H1 (cell line): ENCODE measurements at regions not wholly inside any gene's neighbourhood (a gene's known extent, or its start where the extent isn't known, plus 50 kb on each side); places are given as distances from the start of the nearest gene placed in this dataset.

Experiments used
- CTCF ChIA-PET: fragments of 300-600 bp; sonication (Branson Sonifier 250); formaldehyde crosslinking; loops from one replicate; lab custom pipeline; 2021; ENCODE audit not compliant: partially characterized antibody; lab: Charles Lee
- POLR2A ChIA-PET: fragments of 300-600 bp; sonication (Branson Sonifier 250); formaldehyde crosslinking; loops from one replicate; lab custom pipeline; 2021; ENCODE audit warnings: inconsistent platforms; ENCODE audit not compliant: partially characterized antibody; lab: Charles Lee
- DNase-seq, 2 experiments: peaks; one replicate each; pipeline versions ENCODE4 v3.0.0 to v3.0.0-alpha.2; 2010 to 2022; ENCODE audit warnings: low spot score in 2 of 2, low read depth in 1 of 2, mixed read lengths in 1 of 2
- FAIRE-seq: peaks from 2 replicates; lab custom pipeline; 2011; peaks lifted over from hg19 to GRCh38; lab: Jason Lieb, UNC
- H2AFZ ChIP-seq: 2 replicates; pipeline ENCODE4 v1.8.1; 2012; ENCODE audit warnings: low read length, inconsistent platforms
- H2AK5ac ChIP-seq: 2 replicates; pipeline ENCODE4 v1.6.1; 2013; ENCODE audit warnings: low read depth, low read length
- H2BK120ac ChIP-seq: replicated peaks from 2 replicates; pipeline ENCODE3; 2013; ENCODE audit warnings: low read depth, low read length, inconsistent platforms
- H2BK12ac ChIP-seq: 2 replicates; pipeline ENCODE4 v1.6.1; 2013; ENCODE audit warnings: low read depth, low read length
- H2BK15ac ChIP-seq: 2 replicates; pipeline ENCODE4 v1.6.1; 2013; ENCODE audit warnings: low read length
- H2BK20ac ChIP-seq: 2 replicates; pipeline ENCODE4 v1.6.1; 2013; ENCODE audit warnings: low read length
- H2BK5ac ChIP-seq: 2 replicates; pipeline ENCODE4 v1.6.1; 2013; ENCODE audit warnings: low read depth, low read length
- H3K14ac ChIP-seq: 2 replicates; pipeline ENCODE4 v1.6.1; 2013; ENCODE audit warnings: inconsistent platforms; ENCODE audit not compliant: insufficient read length
- H3K18ac ChIP-seq: 2 replicates; pipeline ENCODE4 v1.6.1; 2013; ENCODE audit warnings: low read length; ENCODE audit errors: extremely low read depth
- H3K23ac ChIP-seq: 2 replicates; pipeline ENCODE4 v1.6.1; 2013; ENCODE audit warnings: inconsistent platforms; ENCODE audit not compliant: insufficient read length
- H3K23me2 ChIP-seq: 2 replicates; pipeline ENCODE4 v1.6.1; 2013; ENCODE audit warnings: low read depth, low read length
- H3K27ac ChIP-seq: 2 replicates; pipeline ENCODE4 v1.6.1; 2011; ENCODE audit warnings: low read depth, low read length, inconsistent platforms
- H3K27me3 ChIP-seq, 4 experiments: replicated peaks in 1 of 4; 1 replicate in 1 of 4; 2 replicates in 3 of 4; pipeline versions ENCODE4 v1.6.1 to v1.8.1; 2011 to 2013; ENCODE audit warnings: low read length in 3 of 4, mild to moderate bottlenecking in 3 of 4, inconsistent platforms in 2 of 4, mixed read lengths in 2 of 4, moderate library complexity in 1 of 4; ENCODE audit not compliant: control insufficient read depth in 3 of 4, insufficient read depth in 3 of 4; ENCODE audit errors: extremely low read depth in 1 of 4
- H3K36me3 ChIP-seq, 4 experiments: 2 replicates each; pipeline versions ENCODE4 v1.6.1 to v1.8.1; 2011 to 2013; ENCODE audit warnings: mild to moderate bottlenecking in 4 of 4, low read length in 3 of 4, moderate library complexity in 2 of 4, control low read depth in 1 of 4, inconsistent platforms in 1 of 4; ENCODE audit not compliant: insufficient read depth in 4 of 4, control insufficient read depth in 2 of 4
- H3K4ac ChIP-seq: replicated peaks from 2 replicates; pipeline ENCODE3; 2013; ENCODE audit warnings: low read length, low read depth, mixed read lengths, inconsistent platforms; ENCODE audit not compliant: insufficient read length
- H3K4me1 ChIP-seq, 4 experiments: replicated peaks in 1 of 4; 1 replicate in 1 of 4; 2 replicates in 3 of 4; pipeline versions ENCODE4 v1.6.1 to v1.8.1; 2011 to 2013; ENCODE audit warnings: low read length in 3 of 4, inconsistent platforms in 2 of 4, mixed read lengths in 1 of 4; ENCODE audit not compliant: insufficient read depth in 4 of 4, control insufficient read depth in 3 of 4
- H3K4me2 ChIP-seq, 2 experiments: 2 replicates each; pipeline versions ENCODE4 v1.6.1 to v1.8.1; 2011 to 2013; ENCODE audit warnings: low read depth in 2 of 2, low read length in 2 of 2, control low read depth in 1 of 2, inconsistent platforms in 1 of 2, mild to moderate bottlenecking in 1 of 2; ENCODE audit not compliant: insufficient read depth in 1 of 2
- H3K4me3 ChIP-seq, 4 experiments: fragments of 200-600, 300-600 bp in 1 of 4; sonication (generic), shearing (Covaris generic), sonication (Bioruptor Twin) in 1 of 4; 2 replicates each; pipeline versions ENCODE4 v1.5.1 to v1.8.1; 2011 to 2016; ENCODE audit warnings: low read length in 4 of 4, low read depth in 3 of 4, control low read depth in 2 of 4, inconsistent platforms in 2 of 4, mild to moderate bottlenecking in 2 of 4, mixed read lengths in 1 of 4, moderate library complexity in 1 of 4; ENCODE audit not compliant: insufficient read depth in 2 of 4; ENCODE audit errors: extremely low read depth in 1 of 4
- H3K56ac ChIP-seq: replicated peaks from 2 replicates; pipeline ENCODE3; 2013; ENCODE audit warnings: low read depth, mild to moderate bottlenecking, mixed read lengths, low read length, inconsistent platforms; ENCODE audit not compliant: insufficient read length
- H3K79me1 ChIP-seq: 2 replicates; pipeline ENCODE4 v1.6.1; 2013; ENCODE audit warnings: low read depth, low read length, control low read depth
- H3K79me2 ChIP-seq, 2 experiments: 2 replicates each; pipeline versions ENCODE4 v1.6.1 to v1.8.1; 2012 to 2013; ENCODE audit warnings: low read length in 2 of 2, mild to moderate bottlenecking in 2 of 2, inconsistent platforms in 1 of 2; ENCODE audit not compliant: insufficient read depth in 2 of 2, control insufficient read depth in 1 of 2
- H3K9ac ChIP-seq, 4 experiments: replicated peaks in 1 of 4; 1 replicate in 1 of 4; 2 replicates in 3 of 4; pipeline versions ENCODE4 v1.6.1 to v1.8.1; 2011 to 2013; ENCODE audit warnings: low read depth in 3 of 4, low read length in 3 of 4, control low read depth in 2 of 4, mild to moderate bottlenecking in 2 of 4, moderate library complexity in 2 of 4, inconsistent platforms in 1 of 4; ENCODE audit errors: extremely low read depth in 1 of 4
- H3K9me3 ChIP-seq, 2 experiments: 2 replicates each; pipeline versions ENCODE4 v1.6.1 to v1.8.1; 2012 to 2013; ENCODE audit warnings: mild to moderate bottlenecking in 2 of 2, moderate library complexity in 2 of 2, control low read depth in 1 of 2, inconsistent platforms in 1 of 2, low read depth in 1 of 2, low read length in 1 of 2, mixed read lengths in 1 of 2; ENCODE audit not compliant: insufficient read depth in 2 of 2
- H4K20me1 ChIP-seq, 2 experiments: replicated peaks in 1 of 2; 2 replicates each; pipeline versions ENCODE3 to v1.8.1; 2011 to 2013; ENCODE audit warnings: inconsistent platforms in 2 of 2, low read length in 2 of 2, mild to moderate bottlenecking in 1 of 2; ENCODE audit not compliant: insufficient read depth in 2 of 2, control insufficient read depth in 1 of 2
- H4K5ac ChIP-seq: 2 replicates; pipeline ENCODE4 v1.6.1; 2013; ENCODE audit warnings: low read length, low read depth, mixed read lengths, inconsistent platforms; ENCODE audit not compliant: insufficient read length
- H4K8ac ChIP-seq: 2 replicates; pipeline ENCODE4 v1.8.0; 2013; ENCODE audit warnings: mild to moderate bottlenecking, moderate library complexity, low read length, inconsistent platforms; ENCODE audit not compliant: insufficient read depth; ENCODE audit errors: extremely low read depth
- H4K91ac ChIP-seq: replicated peaks from 2 replicates; pipeline ENCODE3; 2013; ENCODE audit warnings: low read length, mixed read lengths, inconsistent platforms; ENCODE audit not compliant: insufficient read length
- CBX8 ChIP-seq: fragments of 300-800, 300-1000 bp; sonication (generic); IDR thresholded peaks from 2 replicates; pipeline ENCODE4 v1.7.1; 2016; ENCODE audit warnings: low read depth, low read length, borderline replicate concordance
- CHD1 ChIP-seq: IDR thresholded peaks from 2 replicates; pipeline ENCODE4 v1.6.1; 2012; ENCODE audit warnings: low read depth, low read length, improper control_type of control experiment
- EP300 ChIP-seq, 2 experiments: IDR thresholded peaks; 1 replicate in 1 of 2; 2 replicates in 1 of 2; pipeline ENCODE4 v1.6.1; 2011 to 2012; ENCODE audit warnings: low read depth in 2 of 2, low read length in 2 of 2, mild to moderate bottlenecking in 2 of 2, borderline replicate concordance in 1 of 2, inconsistent platforms in 1 of 2, moderate library complexity in 1 of 2
- HDAC6 ChIP-seq: IDR thresholded peaks from one replicate; pipeline ENCODE4 v1.7.1; 2012; ENCODE audit warnings: low read depth, mild to moderate bottlenecking, inconsistent platforms, low read length, moderate library complexity
- JUND ChIP-seq: IDR thresholded peaks from 2 replicates; pipeline ENCODE4 v1.6.1; 2011; ENCODE audit warnings: mild to moderate bottlenecking, improper control_type of control experiment, low read length
- MAFK ChIP-seq: IDR thresholded peaks from 2 replicates; pipeline ENCODE4 v1.6.1; 2012; ENCODE audit warnings: low read depth, mild to moderate bottlenecking, improper control_type of control experiment, low read length
- NANOG ChIP-seq: IDR thresholded peaks from 2 replicates; pipeline ENCODE4 v1.6.1; 2011; ENCODE audit warnings: low read length, low read depth, mild to moderate bottlenecking, inconsistent platforms; ENCODE audit not compliant: insufficient read depth, poor library complexity, severe bottlenecking
- POLR2A ChIP-seq, 2 experiments: IDR thresholded peaks; 1 replicate in 1 of 2; 2 replicates in 1 of 2; pipeline ENCODE4 v1.6.1; 2011; ENCODE audit warnings: low read depth in 2 of 2, low read length in 2 of 2, mild to moderate bottlenecking in 2 of 2; ENCODE audit errors: control extremely low read depth in 1 of 2
- POLR2AphosphoS5 ChIP-seq: IDR thresholded peaks from 2 replicates; pipeline ENCODE4 v1.6.1; 2011; ENCODE audit warnings: low read depth, low read length
- RBBP5 ChIP-seq: IDR thresholded peaks from 2 replicates; pipeline ENCODE4 v1.7.1; 2012; ENCODE audit warnings: low read depth, mild to moderate bottlenecking, inconsistent platforms, low read length, moderate library complexity, borderline replicate concordance
- RFX5 ChIP-seq: IDR thresholded peaks from 2 replicates; pipeline ENCODE4 v1.6.1; 2011; ENCODE audit warnings: low read depth, low read length, improper control_type of control experiment, borderline replicate concordance
- SIX5 ChIP-seq: IDR thresholded peaks from 2 replicates; pipeline ENCODE4 v1.6.1; 2011; ENCODE audit warnings: mild to moderate bottlenecking, low read depth, low read length
- SP4 ChIP-seq: IDR thresholded peaks from 2 replicates; pipeline ENCODE4 v1.6.1; 2012; ENCODE audit warnings: low read length, inconsistent platforms
- TBP ChIP-seq: IDR thresholded peaks from 2 replicates; pipeline ENCODE4 v1.6.1; 2011; ENCODE audit warnings: low read depth, low read length, improper control_type of control experiment
- TEAD4 ChIP-seq: IDR thresholded peaks from 2 replicates; pipeline ENCODE4 v1.6.1; 2012; ENCODE audit warnings: low read depth, low read length, inconsistent platforms, mixed read lengths
- WGBS, 2 experiments: shearing (Covaris generic) in 1 of 2; methylation state at CpG; one replicate each; pipeline versions ENCODE4 v1.1.6 to v1.1.7; 2013 to 2015; ENCODE audit warnings: low lambda C conversion rate in 2 of 2, mixed read lengths in 2 of 2, inconsistent platforms in 1 of 2, low coverage in 1 of 2, missing lambda C conversion rate in 1 of 2; ENCODE audit not compliant: insufficient replicate concordance in 2 of 2, insufficient coverage in 1 of 2, insufficient read length in 1 of 2; ENCODE audit errors: extremely low coverage in 1 of 2, missing lambda C conversion rate in 1 of 2; 5-methylcytosine and 5-hydroxymethylcytosine counted together
- TF ChIP-seq, protein P1 (sequence below): IDR thresholded peaks from 2 replicates; pipeline ENCODE4 v1.6.1; 2011; ENCODE audit warnings: low read depth, mild to moderate bottlenecking, low read length; ENCODE audit not compliant: insufficient read depth

DNA sequence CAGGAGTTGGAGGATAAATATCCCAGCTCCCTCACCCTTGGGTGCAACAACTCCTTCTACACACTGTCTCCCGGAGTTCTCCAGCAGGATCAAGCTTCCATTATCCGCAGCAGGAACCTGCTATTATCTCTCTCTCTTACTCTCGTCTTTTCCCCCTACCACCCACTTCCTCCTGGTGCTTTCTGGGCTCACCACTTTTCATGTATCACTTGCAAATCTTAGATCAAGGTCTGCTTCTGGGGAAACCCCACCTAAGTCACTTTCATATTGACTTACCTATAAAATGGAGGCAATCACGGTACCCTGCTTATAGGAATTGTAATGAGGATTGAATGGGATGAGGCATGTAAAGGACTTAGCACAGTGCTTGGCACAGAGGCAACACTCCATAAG, 589.5 kb downstream of the BCOR start:
- no peak overlapping the region for H2AFZ ChIP-seq
- no peak overlapping the region for H2BK20ac ChIP-seq
- no peak overlapping the region for H3K4ac ChIP-seq
- no peaks in the 10 kb centered on the region for H3K23me2 ChIP-seq
- H3K79me1 ChIP-seq: no peaks in the 10 kb centered on the region
- no peak overlapping the region for H4K8ac ChIP-seq
- H3K9ac ChIP-seq: no peak overlapping the region
- H3K4me1 ChIP-seq: no peaks in the 10 kb centered on the region
- H3K4me3 ChIP-seq: no peak overlapping the region
- WGBS, 2 experiments: 84% methylated on average over 4 of the region's 4 CpGs; no CpG with 5 or more reads in 1 of the 2 experiments
- no peak overlapping the region for H2BK120ac ChIP-seq
- no peak overlapping the region for H2BK12ac ChIP-seq
- no peak overlapping the region for H2BK15ac ChIP-seq
- H3K14ac ChIP-seq: no peak overlapping the region
- H3K79me2 ChIP-seq: no peaks in the 10 kb centered on the region
- H3K18ac ChIP-seq: no peak overlapping the region
- ChIA-PET CTCF (interaction anchor here (0.7 kb wide), 1 partner anchor 71 kb away, joined by 3 read pairs; no protein-coding TSS in a partner anchor), POLR2A (no interaction called here)
- no peak overlapping the region for H2BK5ac ChIP-seq
- H3K27ac ChIP-seq: no peak overlapping the region
- no peak overlapping the region for H2AK5ac ChIP-seq
- H3K36me3 ChIP-seq: no peaks in the 10 kb centered on the region
- FAIRE-seq: no peak
- H3K27me3 ChIP-seq: no peaks in the 10 kb centered on the region
- no peaks in the 10 kb centered on the region for H4K20me1 ChIP-seq
- no peak for DNase-seq
- no peak overlapping the region for H4K91ac ChIP-seq
- H3K23ac ChIP-seq: no peak overlapping the region
- H3K9me3 ChIP-seq: peaks cover 6 to 7% of the 10 kb centered on the region in 2 experiments; a peak in 2 of 4 replicates
- H3K4me2 ChIP-seq: no peak overlapping the region
- no peak overlapping the region for H4K5ac ChIP-seq
- H3K56ac ChIP-seq: no peak overlapping the region
- TF ChIP-seq POLR2AphosphoS5: no peak
- no peak for TF ChIP-seq HDAC6
- no peak for TF ChIP-seq RFX5
- TF ChIP-seq MAFK: no peak
- TF ChIP-seq, protein P1, sequence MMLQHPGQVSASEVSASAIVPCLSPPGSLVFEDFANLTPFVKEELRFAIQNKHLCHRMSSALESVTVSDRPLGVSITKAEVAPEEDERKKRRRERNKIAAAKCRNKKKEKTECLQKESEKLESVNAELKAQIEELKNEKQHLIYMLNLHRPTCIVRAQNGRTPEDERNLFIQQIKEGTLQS: no peak
- no peak for TF ChIP-seq CHD1
- no peak for TF ChIP-seq CBX8
- TF ChIP-seq JUND: no peak
- no peak for TF ChIP-seq EP300 (IDR thresholded peaks at IDR 0.05; ENCODE audit: borderline replicate concordance in 1 of 2, low read depth in 2 of 2, low read length in 2 of 2)
- TF ChIP-seq RBBP5: no peak
- TF ChIP-seq SIX5: no peak
- no peak for TF ChIP-seq POLR2A (IDR thresholded peaks at IDR 0.05; ENCODE audit: control extremely low read depth in 1 of 2, low read depth in 2 of 2, low read length in 2 of 2)
- no peak for TF ChIP-seq TEAD4
- TF ChIP-seq SP4: no peak
- TF ChIP-seq TBP: no peak
- TF ChIP-seq NANOG: no peak
